GM18508 (cell line): ENCODE measurements at regions not wholly inside any gene's neighbourhood (a gene's known extent, or its start where the extent isn't known, plus 50 kb on each side); places are given as distances from the start of the nearest gene placed in this dataset.
"Not testable (repeated sequence)": the region's sequence is repeated elsewhere in the genome, so short reads cannot be mapped to it uniquely, and the experiment has no call there.

Experiments
- ATAC-seq: cut with Tn5 transposase; IDR thresholded peaks from one replicate; pipeline ENCODE4 v1.9.1; 2021; ENCODE audit warnings: moderate number of reproducible peaks; ENCODE audit not compliant: insufficient read depth, unreplicated experiment

GRCh38 chrX:150202641-150203247 is 160.4 kb upstream of the MAMLD1 start:
- ATAC-seq: no peak

GRCh38 chrX:150203248-150203645 is 159.9 kb upstream of the MAMLD1 start:
- no peak for ATAC-seq

- no peak for ATAC-seq
Measured at GRCh38 chrX:150205011-150205410, 158.1 kb upstream of the MAMLD1 start.

- ATAC-seq: no peak
Measured at GRCh38 chrX:150207733-150208132, 155.4 kb upstream of the MAMLD1 start.

GRCh38 chrX:150211988-150212387 is 151.1 kb upstream of the MAMLD1 start:
- no peak for ATAC-seq

GRCh38 chrX:150212672-150213480 is 150.2 kb upstream of the MAMLD1 start:
- ATAC-seq: no peak

- no peak for ATAC-seq
Measured at GRCh38 chrX:150213481-150214030, 149.6 kb upstream of the MAMLD1 start.

- not testable (repeated sequence) for ATAC-seq
Measured at GRCh38 chrX:150216000-150216399, 147.1 kb upstream of the MAMLD1 start.

- ATAC-seq: no peak
Measured at GRCh38 chrX:150216716-150217115, 146.4 kb upstream of the MAMLD1 start.

- no peak for ATAC-seq
Measured at GRCh38 chrX:150217609-150218008, 145.5 kb upstream of the MAMLD1 start.

- ATAC-seq: no peak
Measured at GRCh38 chrX:150219374-150220185, 143.5 kb upstream of the MAMLD1 start.

- ATAC-seq: no peak
Measured at GRCh38 chrX:150223176-150224015, 139.7 kb upstream of the MAMLD1 start.

GRCh38 chrX:150224676-150225075 is 138.4 kb upstream of the MAMLD1 start:
- ATAC-seq: no peak

GRCh38 chrX:150225266-150225665 is 137.9 kb upstream of the MAMLD1 start:
- ATAC-seq: no peak

GRCh38 chrX:150225756-150226155 is 137.4 kb upstream of the MAMLD1 start:
- no peak for ATAC-seq

GRCh38 chrX:150226223-150226965 is 136.7 kb upstream of the MAMLD1 start:
- no peak for ATAC-seq

- no peak for ATAC-seq
Measured at GRCh38 chrX:150227321-150227860, 135.7 kb upstream of the MAMLD1 start.

- ATAC-seq: no peak
Measured at GRCh38 chrX:150227873-150228410, 135.2 kb upstream of the MAMLD1 start.

- ATAC-seq: no peak
Measured at GRCh38 chrX:150228431-150228830, 134.7 kb upstream of the MAMLD1 start.
